Sigmoid colon (tissue), 3 donors: ENCODE measurements at regions not wholly inside any gene's neighbourhood (a gene's known extent, or its start where the extent isn't known, plus 50 kb on each side); places are given as distances from the start of the nearest gene placed in this dataset.

Source experiments
- CTCF ChIP-seq, 4 experiments: fragments of 450-650 bp in 3 of 4; fragments of 200-600 bp in 1 of 4; IDR thresholded peaks; one replicate each; pipeline ENCODE4 v1.5.1; 2016 to 2019; ENCODE audit warnings: antibody characterized with exemption in 4 of 4, mild to moderate bottlenecking in 3 of 4, moderate library complexity in 2 of 4
- POLR2A ChIP-seq, 2 donors: fragments of 450-650 bp; IDR thresholded peaks; one replicate each; pipeline ENCODE4 v1.6.1; 2016; ENCODE audit warnings: antibody characterized with exemption in 2 of 2, mild to moderate bottlenecking in 2 of 2, moderate library complexity in 2 of 2

- TF ChIP-seq CTCF (IDR thresholded peaks at IDR 0.05): no peak
- no peak for TF ChIP-seq POLR2A (IDR thresholded peaks at IDR 0.05)
Observed at GRCh38 chr5:117210796-117211195, 636.2 kb upstream of the SEMA6A start.
